ENCODE measurements at regions not wholly inside any gene's neighbourhood (a gene's known extent, or its start where the extent isn't known, plus 50 kb on each side); places are given as distances from the start of the nearest gene placed in this dataset.

DNA sequence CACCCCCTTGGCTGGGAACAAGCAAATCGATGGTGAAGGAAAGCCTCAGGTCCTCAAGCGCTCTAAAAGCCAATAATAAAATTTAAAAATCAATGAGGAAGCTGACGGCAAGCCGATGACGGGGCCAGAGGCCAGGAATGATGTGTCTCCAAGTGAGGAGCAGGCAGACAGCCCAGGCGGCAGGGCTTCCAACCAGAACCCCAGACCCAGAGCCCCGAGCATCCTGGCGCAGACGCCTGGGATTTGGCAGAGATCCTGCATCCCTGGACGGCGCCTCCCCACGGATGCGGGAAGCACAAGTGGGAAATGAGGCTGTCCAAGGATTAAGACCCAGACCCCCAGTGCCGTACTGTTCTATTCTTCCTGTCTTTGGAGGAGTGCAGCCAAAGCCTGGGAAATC is 123.0 kb upstream of the PROK2 start:
- no peak for DNase-seq (ENCODE audit: low spot score)
- WGBS (ENCODE audit: low lambda C conversion rate, missing lambda C conversion rate) = 83% methylated on average over 14 of the region's 14 CpGs

DNA sequence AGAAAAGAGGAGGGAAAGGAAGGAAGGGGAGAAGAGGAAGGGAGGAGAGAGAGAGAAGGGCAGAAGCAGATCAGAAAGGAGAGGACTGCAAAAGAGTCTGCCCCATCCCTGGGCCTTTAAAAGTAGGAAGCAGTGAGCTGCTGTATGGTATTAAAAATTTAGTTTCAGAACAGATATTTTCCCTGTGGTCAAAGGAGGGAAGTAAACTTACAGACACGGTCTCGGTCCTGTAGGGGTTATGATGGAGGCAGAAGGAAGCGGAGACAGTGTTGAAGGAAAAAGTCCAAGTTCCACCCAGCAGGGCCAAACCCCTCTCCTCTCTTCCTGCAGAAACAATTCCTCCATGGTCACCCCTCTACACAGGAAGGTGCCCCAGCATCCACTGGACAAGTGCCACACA is 122.0 kb upstream of the PROK2 start:
- WGBS (ENCODE audit: low lambda C conversion rate, missing lambda C conversion rate) = 95% methylated on average over 3 of the region's 3 CpGs
- H3K27me3 ChIP-seq = no peaks in the 10 kb centered on the region
- no peaks in the 10 kb centered on the region for H4K20me1 ChIP-seq (ENCODE audit: insufficient read depth, poor library complexity, severe bottlenecking)
- no peak overlapping the region for H3K4me3 ChIP-seq
- no peak overlapping the region for H3K4me2 ChIP-seq
- no peak for TF ChIP-seq EZH2phosphoT487 (IDR thresholded peaks at IDR 0.05; ENCODE audit: low read depth, severe bottlenecking, unreplicated experiment)
- TF ChIP-seq EZH2 (IDR thresholded peaks at IDR 0.05; ENCODE audit: borderline replicate concordance) = no peak
- TF ChIP-seq, protein P1, sequence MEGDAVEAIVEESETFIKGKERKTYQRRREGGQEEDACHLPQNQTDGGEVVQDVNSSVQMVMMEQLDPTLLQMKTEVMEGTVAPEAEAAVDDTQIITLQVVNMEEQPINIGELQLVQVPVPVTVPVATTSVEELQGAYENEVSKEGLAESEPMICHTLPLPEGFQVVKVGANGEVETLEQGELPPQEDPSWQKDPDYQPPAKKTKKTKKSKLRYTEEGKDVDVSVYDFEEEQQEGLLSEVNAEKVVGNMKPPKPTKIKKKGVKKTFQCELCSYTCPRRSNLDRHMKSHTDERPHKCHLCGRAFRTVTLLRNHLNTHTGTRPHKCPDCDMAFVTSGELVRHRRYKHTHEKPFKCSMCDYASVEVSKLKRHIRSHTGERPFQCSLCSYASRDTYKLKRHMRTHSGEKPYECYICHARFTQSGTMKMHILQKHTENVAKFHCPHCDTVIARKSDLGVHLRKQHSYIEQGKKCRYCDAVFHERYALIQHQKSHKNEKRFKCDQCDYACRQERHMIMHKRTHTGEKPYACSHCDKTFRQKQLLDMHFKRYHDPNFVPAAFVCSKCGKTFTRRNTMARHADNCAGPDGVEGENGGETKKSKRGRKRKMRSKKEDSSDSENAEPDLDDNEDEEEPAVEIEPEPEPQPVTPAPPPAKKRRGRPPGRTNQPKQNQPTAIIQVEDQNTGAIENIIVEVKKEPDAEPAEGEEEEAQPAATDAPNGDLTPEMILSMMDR (IDR thresholded peaks at IDR 0.05; ENCODE audit: poor library complexity) = no peak
- no peak overlapping the region for H3K27ac ChIP-seq
- no peak for DNase-seq (ENCODE audit: low spot score)
- no peaks in the 10 kb centered on the region for H3K79me2 ChIP-seq
- H3K36me3 ChIP-seq (replicated peaks; ENCODE audit: insufficient read depth, low read depth) = no peaks in the 10 kb centered on the region
- no peaks in the 10 kb centered on the region for H3K9me3 ChIP-seq (ENCODE audit: low read depth)
- no peak overlapping the region for H2AFZ ChIP-seq
- peaks cover 8% of the 10 kb centered on the region for H3K4me1 ChIP-seq (ENCODE audit: insufficient read depth)
- H3K9me2 ChIP-seq (replicated peaks; ENCODE audit: insufficient read depth) = no peaks in the 10 kb centered on the region

More for the DNA sequence above, 123.0 kb upstream of the PROK2 start:
- H3K4me1 ChIP-seq (ENCODE audit: insufficient read depth) = peaks cover 2% of the 10 kb centered on the region
- H3K9me2 ChIP-seq (replicated peaks; ENCODE audit: insufficient read depth) = no peaks in the 10 kb centered on the region
- H3K79me2 ChIP-seq = no peaks in the 10 kb centered on the region
- no peaks in the 10 kb centered on the region for H4K20me1 ChIP-seq (ENCODE audit: insufficient read depth, poor library complexity, severe bottlenecking)
- no peak overlapping the region for H3K27ac ChIP-seq
- no peaks in the 10 kb centered on the region for H3K9me3 ChIP-seq (ENCODE audit: low read depth)
- TF ChIP-seq EZH2phosphoT487 (IDR thresholded peaks at IDR 0.05; ENCODE audit: low read depth, severe bottlenecking, unreplicated experiment) = no peak
- TF ChIP-seq, protein P1 (IDR thresholded peaks at IDR 0.05; ENCODE audit: poor library complexity) = no peak
- TF ChIP-seq EZH2 (IDR thresholded peaks at IDR 0.05; ENCODE audit: borderline replicate concordance) = no peak
- no peak overlapping the region for H2AFZ ChIP-seq
- no peaks in the 10 kb centered on the region for H3K36me3 ChIP-seq (replicated peaks; ENCODE audit: insufficient read depth, low read depth)
- no peak overlapping the region for H3K4me3 ChIP-seq
- H3K4me2 ChIP-seq = no peak overlapping the region
- no peaks in the 10 kb centered on the region for H3K27me3 ChIP-seq

- H3K36me3 ChIP-seq (replicated peaks; ENCODE audit: insufficient read depth, low read depth) = no peaks in the 10 kb centered on the region
- WGBS (ENCODE audit: low lambda C conversion rate, missing lambda C conversion rate) = 92% methylated on average over 5 of the region's 5 CpGs
- H4K20me1 ChIP-seq (ENCODE audit: insufficient read depth, poor library complexity, severe bottlenecking) = no peaks in the 10 kb centered on the region
- no peaks in the 10 kb centered on the region for H3K79me2 ChIP-seq
- DNase-seq (ENCODE audit: low spot score) = no peak
- no peak overlapping the region for H2AFZ ChIP-seq
- no peak for TF ChIP-seq EZH2phosphoT487 (IDR thresholded peaks at IDR 0.05; ENCODE audit: low read depth, severe bottlenecking, unreplicated experiment)
- TF ChIP-seq, protein P1 (IDR thresholded peaks at IDR 0.05; ENCODE audit: poor library complexity) = no peak
- no peak for TF ChIP-seq EZH2 (IDR thresholded peaks at IDR 0.05; ENCODE audit: borderline replicate concordance)
- no peak overlapping the region for H3K4me3 ChIP-seq
- H3K27ac ChIP-seq = no peak overlapping the region
- H3K27me3 ChIP-seq = no peaks in the 10 kb centered on the region
- H3K9me3 ChIP-seq (ENCODE audit: low read depth) = no peaks in the 10 kb centered on the region
- H3K9me2 ChIP-seq (replicated peaks; ENCODE audit: insufficient read depth) = no peaks in the 10 kb centered on the region
- H3K4me1 ChIP-seq (ENCODE audit: insufficient read depth) = peaks cover 8% of the 10 kb centered on the region
- H3K4me2 ChIP-seq = no peak overlapping the region
Measured at GRCh38 chr3:71905426-71905825, 120.5 kb upstream of the PROK2 start.

DNA sequence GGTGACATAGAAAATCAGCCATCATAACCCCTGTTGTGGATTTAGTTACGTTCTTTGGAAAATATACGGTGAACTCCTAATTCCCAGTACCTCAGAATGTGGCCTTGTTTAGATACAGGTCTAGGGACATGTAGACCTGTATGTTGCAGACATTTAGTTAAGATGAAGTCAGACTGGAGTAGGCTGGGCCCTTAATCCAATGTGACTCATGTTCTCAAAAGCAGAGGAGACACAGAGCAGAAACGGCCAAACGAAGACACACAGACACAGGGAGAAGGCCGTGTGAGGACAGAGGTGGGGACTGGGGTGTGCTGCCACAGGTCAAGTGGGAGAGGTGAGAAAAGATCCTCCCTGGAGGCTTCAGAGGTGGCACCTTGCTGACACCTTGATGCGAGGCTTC is 119.0 kb upstream of the PROK2 start:
- TF ChIP-seq, protein P1 (IDR thresholded peaks at IDR 0.05; ENCODE audit: poor library complexity) = no peak
- no peak for TF ChIP-seq EZH2 (IDR thresholded peaks at IDR 0.05; ENCODE audit: borderline replicate concordance)
- TF ChIP-seq EZH2phosphoT487 (IDR thresholded peaks at IDR 0.05; ENCODE audit: low read depth, severe bottlenecking, unreplicated experiment) = no peak
- Histone ChIP-seq H4K20me1 (ENCODE audit: insufficient read depth, poor library complexity, severe bottlenecking) (no peaks in the 10 kb centered on the region), H3K9me2 (replicated peaks; ENCODE audit: insufficient read depth) (no peaks in the 10 kb centered on the region), H3K27ac (no peak overlapping the region), H3K79me2 (no peaks in the 10 kb centered on the region), H3K27me3 (no peaks in the 10 kb centered on the region), H3K4me2 (no peak overlapping the region), H3K4me1 (ENCODE audit: insufficient read depth) (peaks cover 8% of the 10 kb centered on the region), H3K9me3 (ENCODE audit: low read depth) (no peaks in the 10 kb centered on the region), H3K4me3 (no peak overlapping the region), H3K36me3 (replicated peaks; ENCODE audit: insufficient read depth, low read depth) (no peaks in the 10 kb centered on the region), H2AFZ (no peak overlapping the region)
- no peak for DNase-seq (ENCODE audit: low spot score)
- 85% methylated on average over 6 of the region's 6 CpGs for WGBS (ENCODE audit: low lambda C conversion rate, missing lambda C conversion rate)

All from hepatocyte (in vitro differentiated cells).